ENCODE measurements at regions not wholly inside any gene's neighbourhood (a gene's known extent, or its start where the extent isn't known, plus 50 kb on each side); places are given as distances from the start of the nearest gene placed in this dataset.

- Histone ChIP-seq H3K36me3 (no peaks in the 10 kb centered on the region), H3K27ac (no peak overlapping the region), H3K9me3 (no peaks in the 10 kb centered on the region), H3K4me3 (no peak overlapping the region), H3K4me1 (no peaks in the 10 kb centered on the region), H3K27me3 (ENCODE audit: low read depth) (no peaks in the 10 kb centered on the region)
- ATAC-seq (no peak), DNase-seq (no peak)
- TF ChIP-seq CTCF (IDR thresholded peaks at IDR 0.05), result no peak
- intact Hi-C loops (cut with DNase I), result no loop called here
Measured at GRCh38 chr11:44376423-44376822, 66.5 kb upstream of the ALX4 start.

- no peak overlapping the region for H3K27ac ChIP-seq
- no peak for ATAC-seq
- DNase-seq, result no peak
- H3K4me3 ChIP-seq, result no peak overlapping the region
- H3K4me1 ChIP-seq, result no peaks in the 10 kb centered on the region
- no peak for TF ChIP-seq CTCF (IDR thresholded peaks at IDR 0.05)
- no peaks in the 10 kb centered on the region for H3K36me3 ChIP-seq
- H3K27me3 ChIP-seq (ENCODE audit: low read depth), result peaks cover 4% of the 10 kb centered on the region
- intact Hi-C loops (cut with DNase I), result no loop called here
- no peaks in the 10 kb centered on the region for H3K9me3 ChIP-seq
Measured at GRCh38 chr11:44377121-44377520, 67.2 kb upstream of the ALX4 start.

- Histone ChIP-seq H3K4me3 (no peak overlapping the region), H3K27ac (no peak overlapping the region), H3K27me3 (ENCODE audit: low read depth) (peaks cover 10% of the 10 kb centered on the region), H3K4me1 (no peaks in the 10 kb centered on the region), H3K36me3 (no peaks in the 10 kb centered on the region), H3K9me3 (no peaks in the 10 kb centered on the region)
- intact Hi-C loops (cut with DNase I), result no loop called here
- TF ChIP-seq CTCF (IDR thresholded peaks at IDR 0.05), result no peak
- no peak for ATAC-seq
- no peak for DNase-seq
Measured at GRCh38 chr11:44377914-44378321, 68.0 kb upstream of the ALX4 start.

GRCh38 chr11:44379141-44380008 lies 69.4 kb upstream of the ALX4 start:
- no peak overlapping the region for H3K27ac ChIP-seq

GRCh38 chr11:44380009-44380313 lies 70.0 kb upstream of the ALX4 start:
- ATAC-seq (no peak), DNase-seq (no peak)
- Histone ChIP-seq H3K4me3 (no peak overlapping the region), H3K36me3 (no peaks in the 10 kb centered on the region), H3K4me1 (no peaks in the 10 kb centered on the region), H3K27ac (no peak overlapping the region), H3K9me3 (no peaks in the 10 kb centered on the region), H3K27me3 (ENCODE audit: low read depth) (peaks cover 10% of the 10 kb centered on the region)
- intact Hi-C loops (cut with DNase I), result no loop called here
- TF ChIP-seq CTCF (IDR thresholded peaks at IDR 0.05), result no peak

More at GRCh38 chr11:44379141-44380008, 69.4 kb upstream of the ALX4 start:
- DNase-seq, result no peak
- peak in 1 of 2 donors; percentile 58 for ATAC-seq
- no peak for TF ChIP-seq CTCF (IDR thresholded peaks at IDR 0.05)
- Histone ChIP-seq H3K4me3 (no peak overlapping the region), H3K36me3 (no peaks in the 10 kb centered on the region), H3K27me3 (ENCODE audit: low read depth) (peaks cover 10% of the 10 kb centered on the region), H3K4me1 (no peaks in the 10 kb centered on the region), H3K9me3 (no peaks in the 10 kb centered on the region)
- intact Hi-C loops (cut with DNase I), result no loop called here
